ENCODE measurements at regions not wholly inside any gene's neighbourhood (a gene's known extent, or its start where the extent isn't known, plus 50 kb on each side); places are given as distances from the start of the nearest gene placed in this dataset.

DNA sequence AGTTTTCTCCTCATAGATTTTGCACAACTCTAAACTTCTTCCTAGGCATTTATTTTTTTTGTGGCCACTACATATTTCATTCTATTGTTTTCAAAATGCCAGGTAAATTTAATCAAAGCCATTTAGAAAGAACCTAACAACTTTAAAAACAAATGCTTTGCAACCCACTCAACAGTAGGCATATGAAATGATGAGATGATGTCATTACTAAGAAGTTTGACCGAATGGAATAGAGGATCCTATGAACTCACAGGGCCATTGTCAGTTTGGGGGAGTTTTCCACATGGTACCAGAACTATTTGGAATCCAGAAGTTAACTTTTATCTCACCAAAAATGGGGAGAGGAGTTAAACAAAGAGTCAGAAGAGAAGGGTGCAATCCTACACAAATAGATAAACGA lies 100.7 kb upstream of the INHBA start:
- DNase-seq (ENCODE audit: low read depth) = no peak

- DNase-seq (ENCODE audit: low read depth) = no peak
These were observed 93.4 kb upstream of the INHBA start for GRCh38 chr7:41796331-41796730.

DNA sequence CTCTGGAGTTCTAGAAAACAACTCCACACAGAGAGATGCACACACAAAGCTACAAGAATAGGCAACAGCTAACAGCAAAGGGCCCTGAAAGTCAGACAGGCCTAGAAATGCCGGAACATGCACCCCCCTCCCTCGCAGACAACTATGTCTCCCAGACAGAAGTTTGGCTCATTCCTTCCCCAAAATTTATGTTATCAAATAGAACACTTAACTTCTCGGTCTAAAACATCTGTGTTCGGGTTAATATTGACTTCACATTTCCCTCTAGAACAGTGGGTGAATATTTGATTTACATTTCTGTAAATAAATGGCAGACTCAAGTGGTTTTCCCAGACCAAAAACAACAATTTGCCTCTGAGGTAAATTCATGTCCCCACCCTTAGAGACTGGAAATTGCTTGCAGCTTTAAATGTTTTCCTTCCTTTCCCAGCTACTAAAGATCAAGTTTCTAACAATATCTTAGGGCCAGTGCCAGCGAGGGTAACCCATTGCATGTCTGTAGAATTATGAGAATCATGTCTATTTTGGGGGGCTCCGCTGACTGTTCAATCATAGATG lies 92.5 kb upstream of the INHBA start:
- no peak for DNase-seq (ENCODE audit: low read depth)

DNA sequence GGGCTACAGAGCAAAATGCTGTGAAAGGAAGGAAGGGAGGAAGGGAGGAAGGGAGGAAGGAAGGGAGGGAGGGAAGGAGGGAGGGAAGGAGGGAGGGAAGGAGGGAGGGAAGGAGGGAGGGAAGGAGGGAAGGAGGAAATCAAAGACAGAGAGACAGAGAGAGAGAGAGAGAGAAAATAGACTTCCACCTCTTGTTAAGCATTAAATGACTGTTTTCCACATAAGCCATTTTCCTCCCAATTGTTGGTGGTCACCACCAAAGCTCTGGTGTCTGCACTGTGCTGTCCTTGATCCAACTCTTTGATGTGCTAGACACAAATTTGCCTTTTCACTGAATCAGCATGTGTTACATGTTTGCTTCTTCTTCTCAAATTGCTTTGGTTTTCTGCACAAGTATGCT lies 90.7 kb upstream of the INHBA start:
- no peak for DNase-seq (ENCODE audit: low read depth)

DNA sequence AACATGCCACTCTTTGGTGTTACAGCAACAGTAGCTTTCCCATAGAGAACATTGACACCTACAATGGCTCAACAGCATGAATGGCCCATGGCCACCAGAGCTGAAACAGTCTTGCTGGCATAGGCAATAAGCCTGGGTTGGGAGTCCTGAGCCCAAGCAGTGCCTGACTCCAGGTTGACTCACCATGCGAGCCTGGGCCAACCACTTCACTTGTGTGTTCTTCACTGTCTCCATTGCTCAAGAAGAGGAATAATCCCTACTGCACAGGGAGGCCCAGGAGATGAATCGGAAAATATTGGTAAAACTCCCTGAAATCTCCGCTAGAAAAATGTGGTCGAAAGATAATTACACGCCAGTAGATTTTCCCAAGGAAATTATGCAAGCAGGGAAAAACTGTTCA lies 89.2 kb upstream of the INHBA start:
- peak; percentile 11 for DNase-seq (ENCODE audit: low read depth)

DNA sequence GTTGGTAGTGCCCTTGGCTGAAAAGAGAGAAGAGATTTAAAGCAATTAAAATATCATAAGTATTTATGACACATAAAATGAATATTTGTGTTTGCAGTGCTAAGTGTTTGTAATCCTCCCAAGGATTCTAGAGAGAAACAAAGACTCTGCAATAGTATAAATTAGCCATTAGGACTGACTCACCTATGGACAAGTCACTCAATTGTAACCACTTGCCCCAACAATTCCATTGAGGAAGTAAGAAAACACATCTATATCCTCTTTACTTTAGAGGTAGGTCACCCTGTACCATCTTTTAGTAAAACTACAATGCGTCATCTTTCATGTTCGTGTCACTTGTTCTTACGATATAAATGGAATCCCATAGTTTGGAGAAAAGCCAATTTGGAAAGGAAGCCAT lies 85.7 kb upstream of the INHBA start:
- DNase-seq (ENCODE audit: low read depth) = no peak

DNA sequence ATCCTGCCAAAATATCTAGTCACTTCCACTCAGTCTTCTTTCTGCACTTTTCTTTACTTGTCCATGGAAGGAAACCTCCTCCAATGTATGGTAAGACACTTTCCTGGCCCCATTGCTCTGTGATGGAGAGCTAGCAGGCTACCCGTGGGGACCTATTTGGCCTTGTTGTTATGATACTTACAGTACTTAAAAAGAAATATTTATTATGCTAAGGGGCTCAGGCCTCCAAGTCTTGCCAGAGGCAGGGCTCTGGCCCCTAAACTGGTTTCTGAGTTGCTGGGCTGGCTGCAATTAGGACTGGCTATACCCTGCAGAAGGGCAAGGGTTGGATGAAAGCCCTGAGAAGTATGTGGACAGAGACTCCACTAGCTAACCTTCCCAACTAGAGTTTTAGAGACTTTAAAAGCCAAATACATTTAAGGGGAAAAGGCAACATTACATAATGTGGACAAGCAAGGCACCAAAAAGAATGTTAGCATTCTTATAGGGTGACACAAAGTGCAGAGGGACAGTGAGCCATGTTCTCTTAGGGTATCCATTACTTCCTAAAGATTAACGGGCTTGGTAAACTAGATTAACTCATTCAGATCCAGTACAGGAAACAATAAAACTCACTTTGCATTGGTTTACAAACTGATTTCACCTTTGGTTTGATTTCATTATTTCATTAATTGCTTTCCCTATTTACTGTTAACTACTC lies 84.9 kb upstream of the INHBA start:
- DNase-seq (ENCODE audit: low read depth) = peak; percentile 34

DNA sequence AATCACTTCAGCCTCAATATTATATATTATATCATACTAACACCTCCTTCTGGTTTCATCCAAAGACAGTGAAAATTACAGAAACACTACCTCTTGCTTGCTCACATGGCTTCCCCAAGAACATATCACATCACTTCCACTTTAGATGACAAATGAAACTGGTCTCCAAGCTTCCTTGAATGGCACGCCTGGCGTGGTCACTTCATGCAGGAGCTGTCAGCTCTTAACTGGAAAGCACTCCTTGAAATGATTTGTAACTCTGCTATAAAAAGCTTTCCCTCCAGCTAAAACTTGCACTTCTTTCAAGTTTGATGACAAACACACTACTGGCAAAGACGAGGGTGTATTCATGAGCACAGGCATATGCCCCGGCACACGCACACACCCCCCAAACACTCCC lies 84.1 kb upstream of the INHBA start:
- DNase-seq (ENCODE audit: low read depth) = no peak

DNA sequence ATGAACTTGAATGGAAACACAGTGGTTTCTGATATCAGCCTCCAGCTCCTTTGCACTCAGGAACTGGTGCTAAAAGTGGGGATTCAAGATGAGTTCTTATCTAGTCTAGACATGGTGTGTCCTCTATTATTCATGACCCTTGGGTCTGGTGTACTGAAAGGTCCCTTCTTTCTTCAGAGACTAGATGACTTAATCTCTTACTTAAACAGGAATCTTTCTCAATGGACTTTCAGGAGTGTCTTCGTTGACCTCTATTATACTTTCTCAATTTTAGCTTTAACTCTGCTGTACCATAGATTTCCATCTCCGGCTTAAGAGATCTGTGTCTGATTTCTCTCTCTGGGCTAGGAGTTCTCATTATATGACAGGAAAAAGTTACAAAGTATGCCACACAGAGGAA lies 83.5 kb upstream of the INHBA start:
- no peak for DNase-seq (ENCODE audit: low read depth)

DNA sequence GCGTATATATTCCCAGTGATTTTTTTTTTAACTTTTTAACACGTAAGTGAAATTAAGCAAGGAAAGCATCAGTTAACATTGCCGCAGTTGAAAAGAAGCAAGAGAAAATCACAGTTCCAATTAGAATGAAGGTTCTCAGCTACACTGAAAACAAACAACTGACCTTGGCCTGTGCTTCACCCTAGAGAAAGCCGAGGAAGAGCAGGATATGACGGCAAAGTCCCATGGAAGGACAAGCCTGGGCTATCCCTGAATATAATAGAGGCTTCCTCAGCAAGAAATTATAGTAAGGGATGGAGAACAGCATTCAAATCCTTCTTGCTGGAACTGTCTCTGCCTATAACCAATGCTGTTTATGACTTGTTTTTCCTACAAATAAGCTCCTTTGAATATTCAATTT lies 83.0 kb upstream of the INHBA start:
- no peak for DNase-seq (ENCODE audit: low read depth)

- DNase-seq (ENCODE audit: low read depth) = no peak
These were observed 82.4 kb upstream of the INHBA start for GRCh38 chr7:41785265-41785664.

DNA sequence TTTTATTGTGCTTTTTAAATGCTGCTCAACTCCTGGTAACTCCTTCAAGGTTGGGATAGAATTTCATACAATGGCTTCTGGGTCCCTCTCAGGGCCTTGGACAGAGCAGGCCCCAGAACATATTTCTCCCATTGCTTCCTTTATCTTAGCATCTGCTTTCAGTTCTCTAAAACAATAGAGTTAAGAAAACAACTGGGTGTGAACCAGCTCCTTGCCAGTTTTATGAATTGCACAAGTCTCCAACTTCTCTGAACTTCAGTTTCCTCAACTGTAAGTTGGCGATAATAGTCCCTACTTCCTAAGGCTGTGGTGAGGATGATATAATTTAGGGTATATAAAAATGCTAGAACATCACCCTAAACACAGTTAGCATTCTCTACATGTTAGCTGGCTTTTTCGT lies 77.0 kb upstream of the INHBA start:
- DNase-seq (ENCODE audit: low read depth) = no peak

GRCh38 chr7:41777894-41778596 lies 75.2 kb upstream of the INHBA start:
- DNase-seq (ENCODE audit: low read depth) = no peak

- DNase-seq (ENCODE audit: low read depth) = no peak
These were observed 72.1 kb upstream of the INHBA start for GRCh38 chr7:41774966-41775365.

GRCh38 chr7:41773756-41774155 lies 70.9 kb upstream of the INHBA start:
- DNase-seq (ENCODE audit: low read depth) = no peak

DNA sequence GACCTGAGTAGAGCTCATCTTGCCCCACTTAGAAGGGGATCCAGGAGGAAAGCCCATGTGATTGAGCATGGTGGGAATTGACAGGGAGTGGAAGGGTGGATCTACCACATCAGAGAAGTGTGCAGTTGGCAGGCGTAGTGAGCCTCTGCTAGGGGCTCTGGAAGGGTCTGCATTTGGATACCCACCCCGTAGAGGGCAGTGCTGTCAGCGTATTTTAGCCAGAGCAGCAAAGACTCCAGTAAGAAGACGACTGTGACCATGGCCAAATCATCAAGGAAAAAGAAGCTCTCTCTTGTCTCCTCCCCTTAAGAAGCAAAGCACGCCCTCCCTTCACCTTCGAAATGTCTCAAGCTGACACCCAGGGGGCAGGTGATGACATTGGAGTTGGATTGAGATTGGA lies 68.8 kb upstream of the INHBA start:
- DNase-seq (ENCODE audit: low read depth) = no peak

- no peak for DNase-seq (ENCODE audit: low read depth)
These were observed 66.3 kb upstream of the INHBA start for GRCh38 chr7:41769162-41769561.

- no peak for DNase-seq (ENCODE audit: low read depth)
These were observed 60.7 kb upstream of the INHBA start for GRCh38 chr7:41763626-41764025.

DNA sequence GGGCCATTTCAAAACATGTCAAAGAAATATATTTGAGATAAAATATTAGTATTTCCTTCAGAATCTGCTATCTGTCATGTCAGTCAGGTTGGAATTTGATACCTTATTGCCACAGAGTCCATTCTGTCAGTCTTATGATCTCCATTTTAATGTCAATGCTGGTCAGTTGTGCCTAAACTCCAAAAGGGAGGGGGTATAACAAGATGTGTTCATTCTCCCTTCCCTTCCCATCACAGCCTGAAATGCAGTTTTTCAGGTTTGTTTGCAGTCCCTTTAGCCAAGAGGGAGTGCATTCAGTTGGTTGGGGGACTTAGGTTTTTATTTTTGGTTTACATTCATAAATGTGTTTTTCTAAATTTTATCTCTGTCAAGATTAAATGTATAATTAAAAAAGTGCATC lies 59.8 kb upstream of the INHBA start:
- no peak for DNase-seq (ENCODE audit: low read depth)

GRCh38 chr7:41760293-41760692 lies 57.4 kb upstream of the INHBA start:
- DNase-seq (ENCODE audit: low read depth) = no peak

GRCh38 chr7:41758321-41758720 lies 55.4 kb upstream of the INHBA start:
- DNase-seq (ENCODE audit: low read depth) = no peak

DNA sequence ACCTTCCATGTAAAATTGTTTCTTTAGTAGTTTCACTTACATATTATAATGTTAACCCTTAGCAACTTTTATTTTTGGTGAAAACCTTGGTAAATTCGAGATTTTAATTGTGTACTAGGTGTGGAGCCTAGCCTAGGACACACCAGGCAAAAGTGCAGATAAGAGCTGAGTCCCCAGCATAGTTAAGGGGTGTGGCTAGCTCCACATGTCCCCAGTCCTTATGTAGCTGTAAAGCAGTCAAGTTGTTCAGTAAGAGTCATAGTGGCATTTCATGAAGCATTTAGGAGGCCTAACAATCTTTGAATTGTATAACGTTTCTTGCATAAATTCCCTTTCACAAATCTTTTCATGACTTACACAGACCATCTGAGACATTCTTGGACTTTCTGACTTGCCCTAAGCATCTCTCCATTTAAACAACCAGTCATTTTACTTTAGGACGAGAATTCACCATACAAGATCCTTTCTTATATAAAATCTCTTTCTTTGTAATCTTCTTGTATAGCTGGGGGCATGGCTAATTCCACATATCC lies 53.8 kb upstream of the INHBA start:
- no peak for DNase-seq (ENCODE audit: low read depth)

- DNase-seq (ENCODE audit: low read depth) = no peak
These were observed 52.2 kb upstream of the INHBA start for GRCh38 chr7:41755096-41755495.
